Mucosa of stomach (tissue), 1 donor: ENCODE measurements at regions not wholly inside any gene's neighbourhood (a gene's known extent, or its start where the extent isn't known, plus 50 kb on each side); places are given as distances from the start of the nearest gene placed in this dataset.

Source experiments
- H3K27me3 ChIP-seq: one replicate; pipeline ENCODE4 v1.7.0; 2013; ENCODE audit warnings: mild to moderate bottlenecking, low read length; ENCODE audit not compliant: control insufficient read depth, insufficient read depth
- H3K36me3 ChIP-seq: one replicate; pipeline ENCODE4 v1.7.0; 2013; ENCODE audit warnings: low read length; ENCODE audit not compliant: control insufficient read depth, insufficient read depth
- H3K4me1 ChIP-seq: one replicate; pipeline ENCODE4 v1.7.0; 2013; ENCODE audit warnings: mild to moderate bottlenecking, low read length; ENCODE audit not compliant: control insufficient read depth, insufficient read depth
- H3K4me3 ChIP-seq: one replicate; pipeline ENCODE4 v1.7.0; 2013; ENCODE audit warnings: low read length
- H3K9ac ChIP-seq: one replicate; pipeline ENCODE4 v1.7.0; 2013; ENCODE audit warnings: mild to moderate bottlenecking, low read length, moderate library complexity
- H3K9me3 ChIP-seq: one replicate; pipeline ENCODE4 v1.7.0; 2013; ENCODE audit warnings: mild to moderate bottlenecking, low read length, moderate library complexity; ENCODE audit not compliant: control insufficient read depth
- donor health status: Pancreatic carcinoma.

- H3K9ac ChIP-seq = no peak overlapping the region
- no peaks in the 10 kb centered on the region for H3K36me3 ChIP-seq
- no peaks in the 10 kb centered on the region for H3K4me1 ChIP-seq
- H3K9me3 ChIP-seq = no peaks in the 10 kb centered on the region
- no peaks in the 10 kb centered on the region for H3K27me3 ChIP-seq
- H3K4me3 ChIP-seq = no peak overlapping the region
Observed at GRCh38 chr2:128921751-128922150, 603.1 kb upstream of the HS6ST1 start.

GRCh38 chr2:128922154-128922553 is 603.5 kb upstream of the HS6ST1 start:
- H3K9me3 ChIP-seq = no peaks in the 10 kb centered on the region
- no peak overlapping the region for H3K4me3 ChIP-seq
- H3K36me3 ChIP-seq = no peaks in the 10 kb centered on the region
- no peaks in the 10 kb centered on the region for H3K4me1 ChIP-seq
- no peaks in the 10 kb centered on the region for H3K27me3 ChIP-seq
- no peak overlapping the region for H3K9ac ChIP-seq

- H3K9ac ChIP-seq = no peak overlapping the region
- H3K27me3 ChIP-seq = no peaks in the 10 kb centered on the region
- no peak overlapping the region for H3K4me3 ChIP-seq
- no peaks in the 10 kb centered on the region for H3K9me3 ChIP-seq
- no peaks in the 10 kb centered on the region for H3K4me1 ChIP-seq
- H3K36me3 ChIP-seq = no peaks in the 10 kb centered on the region
Observed at GRCh38 chr2:128925631-128926030, 607.0 kb upstream of the HS6ST1 start.

- H3K27me3 ChIP-seq = no peaks in the 10 kb centered on the region
- H3K9me3 ChIP-seq = no peaks in the 10 kb centered on the region
- no peaks in the 10 kb centered on the region for H3K4me1 ChIP-seq
- no peaks in the 10 kb centered on the region for H3K36me3 ChIP-seq
- no peak overlapping the region for H3K4me3 ChIP-seq
- no peak overlapping the region for H3K9ac ChIP-seq
Observed at GRCh38 chr2:128930101-128930500, 611.4 kb upstream of the HS6ST1 start.

- no peaks in the 10 kb centered on the region for H3K36me3 ChIP-seq
- no peaks in the 10 kb centered on the region for H3K9me3 ChIP-seq
- H3K4me3 ChIP-seq = no peak overlapping the region
- H3K27me3 ChIP-seq = no peaks in the 10 kb centered on the region
- H3K9ac ChIP-seq = no peak overlapping the region
- H3K4me1 ChIP-seq = no peaks in the 10 kb centered on the region
Observed at GRCh38 chr2:128940378-128940777, 621.7 kb upstream of the HS6ST1 start.

- Histone ChIP-seq H3K4me3 (no peak overlapping the region), H3K4me1 (no peaks in the 10 kb centered on the region), H3K27me3 (no peaks in the 10 kb centered on the region), H3K9ac (no peak overlapping the region), H3K9me3 (no peaks in the 10 kb centered on the region), H3K36me3 (no peaks in the 10 kb centered on the region)
Observed at GRCh38 chr2:128941751-128942150, 623.1 kb upstream of the HS6ST1 start.

GRCh38 chr2:128949360-128949759 is 630.7 kb upstream of the HS6ST1 start:
- Histone ChIP-seq H3K4me3 (no peak overlapping the region), H3K9me3 (no peaks in the 10 kb centered on the region), H3K27me3 (no peaks in the 10 kb centered on the region), H3K4me1 (no peaks in the 10 kb centered on the region), H3K36me3 (no peaks in the 10 kb centered on the region), H3K9ac (no peak overlapping the region)

- no peaks in the 10 kb centered on the region for H3K36me3 ChIP-seq
- H3K4me1 ChIP-seq = no peaks in the 10 kb centered on the region
- H3K9me3 ChIP-seq = no peaks in the 10 kb centered on the region
- H3K27me3 ChIP-seq = no peaks in the 10 kb centered on the region
- H3K9ac ChIP-seq = no peak overlapping the region
- no peak overlapping the region for H3K4me3 ChIP-seq
Observed at GRCh38 chr2:128950758-128951157, 632.1 kb upstream of the HS6ST1 start.

GRCh38 chr2:128958241-128958640 is 639.6 kb upstream of the HS6ST1 start:
- Histone ChIP-seq H3K27me3 (no peaks in the 10 kb centered on the region), H3K9me3 (no peaks in the 10 kb centered on the region), H3K4me3 (no peak overlapping the region), H3K36me3 (no peaks in the 10 kb centered on the region), H3K4me1 (no peaks in the 10 kb centered on the region), H3K9ac (no peak overlapping the region)

- Histone ChIP-seq H3K9ac (no peak overlapping the region), H3K27me3 (no peaks in the 10 kb centered on the region), H3K4me1 (no peaks in the 10 kb centered on the region), H3K9me3 (no peaks in the 10 kb centered on the region), H3K36me3 (no peaks in the 10 kb centered on the region), H3K4me3 (no peak overlapping the region)
Observed at GRCh38 chr2:128967646-128968045, 649.0 kb upstream of the HS6ST1 start.

GRCh38 chr2:128969374-128969773 is 650.7 kb upstream of the HS6ST1 start:
- no peaks in the 10 kb centered on the region for H3K9me3 ChIP-seq
- H3K9ac ChIP-seq = no peak overlapping the region
- no peaks in the 10 kb centered on the region for H3K36me3 ChIP-seq
- H3K4me1 ChIP-seq = no peaks in the 10 kb centered on the region
- no peak overlapping the region for H3K4me3 ChIP-seq
- no peaks in the 10 kb centered on the region for H3K27me3 ChIP-seq

GRCh38 chr2:128970332-128971116 is 651.9 kb upstream of the HS6ST1 start:
- H3K9me3 ChIP-seq = no peaks in the 10 kb centered on the region
- H3K4me1 ChIP-seq = no peaks in the 10 kb centered on the region
- H3K9ac ChIP-seq = no peak overlapping the region
- H3K27me3 ChIP-seq = no peaks in the 10 kb centered on the region
- no peak overlapping the region for H3K4me3 ChIP-seq
- H3K36me3 ChIP-seq = no peaks in the 10 kb centered on the region

- Histone ChIP-seq H3K27me3 (no peaks in the 10 kb centered on the region), H3K4me1 (no peaks in the 10 kb centered on the region), H3K9ac (no peak overlapping the region), H3K4me3 (no peak overlapping the region), H3K9me3 (no peaks in the 10 kb centered on the region), H3K36me3 (no peaks in the 10 kb centered on the region)
Observed at GRCh38 chr2:128973566-128973965, 654.9 kb upstream of the HS6ST1 start.
